H9 (cell line): ENCODE measurements at regions not wholly inside any gene's neighbourhood (a gene's known extent, or its start where the extent isn't known, plus 50 kb on each side); places are given as distances from the start of the nearest gene placed in this dataset.

Experiments
- DNase-seq: peaks from one replicate; pipeline ENCODE4 v3.0.0-alpha.2; 2017
- H2AFZ ChIP-seq: one replicate; pipeline ENCODE4 v1.6.1; 2013; ENCODE audit warnings: mild to moderate bottlenecking, low read length, control low read depth, moderate library complexity
- H2AK5ac ChIP-seq: 2 replicates; pipeline ENCODE4 v1.6.1; 2013; ENCODE audit warnings: low read length, control low read depth, mixed read lengths; ENCODE audit not compliant: insufficient read length
- H2BK120ac ChIP-seq: one replicate; pipeline ENCODE4 v1.6.1; 2013; ENCODE audit warnings: low read depth, mild to moderate bottlenecking, low read length, control low read depth, inconsistent platforms; ENCODE audit not compliant: poor library complexity, severe bottlenecking
- H2BK12ac ChIP-seq: 2 replicates; pipeline ENCODE4 v1.6.1; 2013; ENCODE audit warnings: low read length, control low read depth, mixed read lengths, low read depth; ENCODE audit not compliant: insufficient read length
- H2BK15ac ChIP-seq: 2 replicates; pipeline ENCODE4 v1.6.1; 2013; ENCODE audit warnings: low read depth, low read length, control low read depth
- H2BK20ac ChIP-seq: one replicate; pipeline ENCODE4 v1.6.1; 2013; ENCODE audit warnings: low read depth, mild to moderate bottlenecking, low read length, control low read depth, inconsistent platforms; ENCODE audit not compliant: poor library complexity, severe bottlenecking
- H2BK5ac ChIP-seq: 2 replicates; pipeline ENCODE4 v1.6.1; 2013; ENCODE audit warnings: low read length, control low read depth, mixed read lengths; ENCODE audit not compliant: insufficient read length
- H3K14ac ChIP-seq: 2 replicates; pipeline ENCODE4 v1.6.1; 2013; ENCODE audit warnings: low read length, control low read depth; ENCODE audit not compliant: insufficient read depth
- H3K18ac ChIP-seq: 2 replicates; pipeline ENCODE4 v1.6.1; 2013; ENCODE audit warnings: low read depth, mild to moderate bottlenecking, mixed read lengths, low read length, control low read depth; ENCODE audit not compliant: insufficient read length
- H3K23ac ChIP-seq: 2 replicates; pipeline ENCODE4 v1.6.1; 2013; ENCODE audit warnings: low read length, control low read depth, mixed read lengths, low read depth; ENCODE audit not compliant: insufficient read length
- H3K23me2 ChIP-seq: 2 replicates; pipeline ENCODE4 v1.6.1; 2013; ENCODE audit warnings: low read depth, mild to moderate bottlenecking, mixed read lengths, low read length, control low read depth; ENCODE audit not compliant: insufficient read length, poor library complexity, severe bottlenecking
- H3K27ac ChIP-seq: 2 replicates; pipeline ENCODE4 v1.5.1; 2013; ENCODE audit warnings: low read length, control low read depth, mixed read lengths, low read depth; ENCODE audit not compliant: insufficient read length
- H3K27me3 ChIP-seq: 2 replicates; pipeline ENCODE4 v1.6.1; 2013; ENCODE audit warnings: low read length, control low read depth, inconsistent platforms; ENCODE audit not compliant: insufficient read depth
- H3K4ac ChIP-seq: 2 replicates; pipeline ENCODE4 v1.6.1; 2013; ENCODE audit warnings: low read depth, mild to moderate bottlenecking, control low read depth, inconsistent platforms, low read length, moderate library complexity
- H3K4me1 ChIP-seq: 2 replicates; pipeline ENCODE4 v1.6.1; 2013; ENCODE audit warnings: low read length, control low read depth, inconsistent platforms; ENCODE audit not compliant: insufficient read depth
- H3K4me2 ChIP-seq: 2 replicates; pipeline ENCODE4 v1.6.1; 2013; ENCODE audit warnings: low read length, control low read depth, mixed read lengths; ENCODE audit not compliant: insufficient read length, insufficient read depth
- H3K56ac ChIP-seq: 2 replicates; pipeline ENCODE4 v1.6.1; 2013; ENCODE audit warnings: low read depth, mild to moderate bottlenecking, mixed read lengths, low read length, control low read depth; ENCODE audit not compliant: insufficient read length
- H3K79me1 ChIP-seq: 2 replicates; pipeline ENCODE4 v1.6.1; 2013; ENCODE audit warnings: low read depth, mild to moderate bottlenecking, moderate library complexity, low read length, control low read depth, inconsistent platforms; ENCODE audit not compliant: insufficient read depth, poor library complexity, severe bottlenecking
- H3K79me2 ChIP-seq: 2 replicates; pipeline ENCODE4 v1.6.1; 2013; ENCODE audit warnings: low read length, control low read depth, inconsistent platforms; ENCODE audit not compliant: insufficient read depth
- H3K9ac ChIP-seq: 2 replicates; pipeline ENCODE4 v1.6.1; 2013; ENCODE audit warnings: low read length, control low read depth, mixed read lengths; ENCODE audit not compliant: insufficient read length; ENCODE audit errors: extremely low read depth
- H3K9me3 ChIP-seq: one replicate; pipeline ENCODE4 v1.6.1; 2013; ENCODE audit warnings: low read depth, low read length, inconsistent platforms; ENCODE audit not compliant: control insufficient read depth
- H3T11ph ChIP-seq: one replicate; pipeline ENCODE4 v1.6.1; 2013; ENCODE audit warnings: mild to moderate bottlenecking, low read length, control low read depth, inconsistent platforms
- H4K20me1 ChIP-seq: one replicate; pipeline ENCODE4 v1.6.1; 2013; ENCODE audit not compliant: control insufficient read depth, insufficient read length, insufficient read depth
- H4K5ac ChIP-seq: 2 replicates; pipeline ENCODE4 v1.6.1; 2013; ENCODE audit warnings: low read depth, mild to moderate bottlenecking, mixed read lengths, low read length, control low read depth; ENCODE audit not compliant: insufficient read length
- H4K8ac ChIP-seq: replicated peaks from 2 replicates; pipeline ENCODE4 v1.6.1; 2013; ENCODE audit warnings: low read length, control low read depth, mixed read lengths, low read depth; ENCODE audit not compliant: insufficient read length
- H4K91ac ChIP-seq: 2 replicates; pipeline ENCODE4 v1.6.1; 2013; ENCODE audit warnings: low read depth, mild to moderate bottlenecking, moderate library complexity, mixed read lengths, low read length, control low read depth; ENCODE audit not compliant: insufficient read length
- H3K27ac Mint-ChIP-seq, 3 experiments: 2 replicates in 2 of 3; 3 replicates in 1 of 3; pipeline ENCODE4 v1.8.0; 2020 to 2021; ENCODE audit warnings: mixed read lengths in 3 of 3, mild to moderate bottlenecking in 1 of 3, moderate library complexity in 1 of 3
- H3K27me3 Mint-ChIP-seq: 2 replicates; pipeline ENCODE4 v1.8.0; 2021; ENCODE audit warnings: low read depth, mild to moderate bottlenecking, moderate library complexity, mixed read lengths
- H3K36me3 Mint-ChIP-seq, 3 experiments: 2 replicates in 2 of 3; 3 replicates in 1 of 3; pipeline ENCODE4 v1.8.0; 2020 to 2021; ENCODE audit warnings: low read depth in 3 of 3, mixed read lengths in 3 of 3; ENCODE audit not compliant: insufficient read depth in 1 of 3
- H3K4me1 Mint-ChIP-seq, 2 experiments: 2 replicates each; pipeline ENCODE4 v1.8.0; 2020; ENCODE audit warnings: mixed read lengths in 2 of 2
- H3K4me3 Mint-ChIP-seq, 2 experiments: 2 replicates in 1 of 2; 3 replicates in 1 of 2; pipeline ENCODE4 v1.8.0; 2020 to 2021; ENCODE audit warnings: mild to moderate bottlenecking in 2 of 2, mixed read lengths in 2 of 2, moderate library complexity in 1 of 2
- H3K9me3 Mint-ChIP-seq, 2 experiments: 2 replicates in 1 of 2; 3 replicates in 1 of 2; pipeline ENCODE4 v1.8.0; 2020; ENCODE audit warnings: mild to moderate bottlenecking in 2 of 2, mixed read lengths in 2 of 2, moderate library complexity in 1 of 2
- WGBS: extraction: QIAGEN DNeasy Blood & Tissue Kit; methylation state at CpG from one replicate; pipeline ENCODE4 v1.1.7; 2013; ENCODE audit warnings: missing lambda C conversion rate, low lambda C conversion rate, mixed read lengths; ENCODE audit not compliant: insufficient read length; ENCODE audit errors: extremely low coverage; 5-methylcytosine and 5-hydroxymethylcytosine counted together
- TF ChIP-seq, protein P1 (sequence below): fragments of 200-600 bp; sonication (generic); conservative IDR thresholded peaks from 3 replicates; pipeline ENCODE4 v1.8.0; 2021; ENCODE audit warnings: antibody characterized with exemption, mild to moderate bottlenecking

DNA sequence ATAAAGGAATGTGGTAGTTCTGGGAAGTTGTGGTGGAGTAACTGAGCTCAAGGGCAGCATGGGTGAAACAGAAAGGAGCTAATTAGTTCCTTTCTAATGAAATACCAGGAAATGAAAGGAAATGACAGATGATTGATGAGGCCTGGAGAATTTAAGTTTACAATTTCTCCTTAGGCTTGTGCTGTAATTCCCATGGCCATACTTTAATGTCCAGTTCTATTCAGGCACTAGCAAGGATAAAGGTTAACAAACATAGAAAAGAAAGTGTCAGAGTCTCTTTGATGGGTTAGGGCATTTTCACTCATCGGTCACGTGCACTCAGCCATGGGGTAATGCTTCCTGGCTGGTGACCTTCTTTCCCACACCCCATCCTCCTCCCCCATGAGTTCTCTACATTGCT lies 70.3 kb downstream of the CTSL start:
- Histone ChIP-seq H3K9me3 (no peaks in the 10 kb centered on the region), H3K79me1 (no peaks in the 10 kb centered on the region), H3K9ac (no peak overlapping the region), H4K8ac (no peak overlapping the region), H2BK20ac (no peak overlapping the region), H3T11ph (no peak overlapping the region), H2AFZ (no peak overlapping the region), H4K91ac (no peak overlapping the region), H3K14ac (no peak overlapping the region), H2BK5ac (no peak overlapping the region), H3K27ac (no peak overlapping the region), H3K23ac (no peak overlapping the region), H3K18ac (no peak overlapping the region), H2AK5ac (no peak overlapping the region), H3K4me1 (no peaks in the 10 kb centered on the region), H3K23me2 (no peaks in the 10 kb centered on the region), H2BK120ac (no peak overlapping the region), H2BK12ac (no peak overlapping the region), H3K4ac (no peak overlapping the region), H3K56ac (no peak overlapping the region), H3K79me2 (no peaks in the 10 kb centered on the region), H4K20me1 (no peaks in the 10 kb centered on the region), H3K4me2 (no peak overlapping the region), H3K27me3 (no peaks in the 10 kb centered on the region), H2BK15ac (no peak overlapping the region), H4K5ac (no peak overlapping the region)
- Mint-ChIP-seq H3K9me3 (no peaks in the 10 kb centered on the region), H3K4me3 (no peak overlapping the region), H3K27me3 (peaks cover 4% of the 10 kb centered on the region), H3K36me3 (no peaks in the 10 kb centered on the region), H3K27ac (no peak overlapping the region), H3K4me1 (peaks cover 6 to 8% of the 10 kb centered on the region in 2 experiments; a peak in 2 of 4 replicates)
- TF ChIP-seq, protein P1, sequence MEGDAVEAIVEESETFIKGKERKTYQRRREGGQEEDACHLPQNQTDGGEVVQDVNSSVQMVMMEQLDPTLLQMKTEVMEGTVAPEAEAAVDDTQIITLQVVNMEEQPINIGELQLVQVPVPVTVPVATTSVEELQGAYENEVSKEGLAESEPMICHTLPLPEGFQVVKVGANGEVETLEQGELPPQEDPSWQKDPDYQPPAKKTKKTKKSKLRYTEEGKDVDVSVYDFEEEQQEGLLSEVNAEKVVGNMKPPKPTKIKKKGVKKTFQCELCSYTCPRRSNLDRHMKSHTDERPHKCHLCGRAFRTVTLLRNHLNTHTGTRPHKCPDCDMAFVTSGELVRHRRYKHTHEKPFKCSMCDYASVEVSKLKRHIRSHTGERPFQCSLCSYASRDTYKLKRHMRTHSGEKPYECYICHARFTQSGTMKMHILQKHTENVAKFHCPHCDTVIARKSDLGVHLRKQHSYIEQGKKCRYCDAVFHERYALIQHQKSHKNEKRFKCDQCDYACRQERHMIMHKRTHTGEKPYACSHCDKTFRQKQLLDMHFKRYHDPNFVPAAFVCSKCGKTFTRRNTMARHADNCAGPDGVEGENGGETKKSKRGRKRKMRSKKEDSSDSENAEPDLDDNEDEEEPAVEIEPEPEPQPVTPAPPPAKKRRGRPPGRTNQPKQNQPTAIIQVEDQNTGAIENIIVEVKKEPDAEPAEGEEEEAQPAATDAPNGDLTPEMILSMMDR, result no peak
- DNase-seq, result no peak
- no CpG with 5 or more reads among the region's 2 CpGs for WGBS
